Suprapubic skin (tissue), 4 donors: ENCODE measurements at regions not wholly inside any gene's neighbourhood (a gene's known extent, or its start where the extent isn't known, plus 50 kb on each side); places are given as distances from the start of the nearest gene placed in this dataset.

Experiments
- DNase-seq, 2 donors: peaks; one replicate each; pipeline ENCODE4 v3.0.0-alpha.2; 2019; ENCODE audit warnings: low spot score in 2 of 2
- H3K27ac ChIP-seq: fragments of 200-600 bp; sonication (generic); one replicate; pipeline ENCODE4 v1.5.1; 2019
- H3K27me3 ChIP-seq: fragments of 200-600 bp; sonication (generic); one replicate; pipeline ENCODE4 v1.5.1; 2019
- H3K36me3 ChIP-seq: fragments of 200-600 bp; sonication (generic); one replicate; pipeline ENCODE4 v1.5.1; 2019
- H3K4me1 ChIP-seq: fragments of 200-600 bp; sonication (generic); one replicate; pipeline ENCODE4 v1.5.1; 2019
- H3K4me3 ChIP-seq: fragments of 200-600 bp; sonication (generic); one replicate; pipeline ENCODE4 v1.5.1; 2019; ENCODE audit warnings: mild to moderate bottlenecking
- H3K9me3 ChIP-seq: fragments of 200-600 bp; sonication (generic); one replicate; pipeline ENCODE4 v1.5.1; 2019
- CTCF ChIP-seq, 2 donors: fragments of 200-600 bp in 1 of 2; fragments of 450-650 bp in 1 of 2; sonication (generic) in 1 of 2; IDR thresholded peaks; one replicate each; pipeline ENCODE4 v1.5.1; 2016 to 2019; ENCODE audit warnings: antibody characterized with exemption in 2 of 2, mild to moderate bottlenecking in 1 of 2, moderate library complexity in 1 of 2
- EP300 ChIP-seq: sonication (generic); formaldehyde crosslinking; IDR thresholded peaks from one replicate; pipeline ENCODE4 v1.6.1; 2017; ENCODE audit warnings: antibody characterized with exemption
- POLR2A ChIP-seq, 2 donors: fragments of 450-650 bp; IDR thresholded peaks; one replicate each; pipeline ENCODE4 v1.6.1; 2017; ENCODE audit warnings: antibody characterized with exemption in 2 of 2, mild to moderate bottlenecking in 2 of 2, moderate library complexity in 2 of 2
- POLR2AphosphoS5 ChIP-seq, 3 donors: sonication (generic); formaldehyde crosslinking; IDR thresholded peaks; one replicate each; pipeline ENCODE4 v1.6.1; 2017; ENCODE audit warnings: antibody characterized with exemption in 3 of 3
- WGBS: methylation state at CpG from one replicate; pipeline ENCODE4 v1.1.5; 2018; 5-methylcytosine and 5-hydroxymethylcytosine counted together

GRCh38 chr4:67051000-67051789 lies 494.1 kb downstream of the CENPC start:
- 68% methylated on average over 4 of the region's 4 CpGs for WGBS
- no peak for TF ChIP-seq POLR2AphosphoS5 (IDR thresholded peaks at IDR 0.05)
- no peak overlapping the region for H3K27ac ChIP-seq

GRCh38 chr4:67049446-67049845 lies 495.9 kb downstream of the CENPC start:
- Histone ChIP-seq H3K36me3 (no peaks in the 10 kb centered on the region), H3K4me3 (no peak overlapping the region), H3K27ac (no peak overlapping the region), H3K9me3 (no peaks in the 10 kb centered on the region), H3K4me1 (no peaks in the 10 kb centered on the region), H3K27me3 (no peaks in the 10 kb centered on the region)
- TF ChIP-seq POLR2AphosphoS5 (IDR thresholded peaks at IDR 0.05) (no peak), EP300 (no peak), CTCF (IDR thresholded peaks at IDR 0.05) (no peak), POLR2A (IDR thresholded peaks at IDR 0.05) (no peak)
- WGBS: 70% methylated on average over 2 of the region's 2 CpGs
- DNase-seq: no peak

More at GRCh38 chr4:67051000-67051789, 494.1 kb downstream of the CENPC start:
- Histone ChIP-seq H3K4me1 (no peaks in the 10 kb centered on the region), H3K36me3 (no peaks in the 10 kb centered on the region), H3K4me3 (no peak overlapping the region), H3K9me3 (no peaks in the 10 kb centered on the region), H3K27me3 (no peaks in the 10 kb centered on the region)
- DNase-seq: no peak

- no peak for DNase-seq
- 46% methylated on average over 2 of the region's 2 CpGs for WGBS
- H3K27me3 ChIP-seq: no peaks in the 10 kb centered on the region
- no peaks in the 10 kb centered on the region for H3K36me3 ChIP-seq
- no peak overlapping the region for H3K4me3 ChIP-seq
- H3K27ac ChIP-seq: no peak overlapping the region
- no peaks in the 10 kb centered on the region for H3K4me1 ChIP-seq
- H3K9me3 ChIP-seq: no peaks in the 10 kb centered on the region
- no peak for TF ChIP-seq POLR2AphosphoS5 (IDR thresholded peaks at IDR 0.05)
- TF ChIP-seq POLR2A (IDR thresholded peaks at IDR 0.05): no peak
- no peak for TF ChIP-seq EP300
- TF ChIP-seq CTCF (IDR thresholded peaks at IDR 0.05): no peak
These were observed 496.8 kb downstream of the CENPC start for GRCh38 chr4:67048530-67048929.

- Histone ChIP-seq H3K36me3 (no peaks in the 10 kb centered on the region), H3K27ac (no peak overlapping the region), H3K4me1 (peaks cover 6% of the 10 kb centered on the region), H3K9me3 (no peaks in the 10 kb centered on the region), H3K27me3 (no peaks in the 10 kb centered on the region), H3K4me3 (no peak overlapping the region)
- no peak for DNase-seq
- TF ChIP-seq POLR2A (IDR thresholded peaks at IDR 0.05): no peak
- TF ChIP-seq CTCF (IDR thresholded peaks at IDR 0.05): no peak
- TF ChIP-seq POLR2AphosphoS5 (IDR thresholded peaks at IDR 0.05): no peak
- TF ChIP-seq EP300: no peak
- 72% methylated on average over 2 of the region's 2 CpGs for WGBS
These were observed 505.0 kb downstream of the CENPC start for GRCh38 chr4:67040315-67040714.

GRCh38 chr4:67038228-67038566 lies 507.1 kb downstream of the CENPC start:
- no peaks in the 10 kb centered on the region for H3K9me3 ChIP-seq
- no peak for TF ChIP-seq EP300
- no peak for TF ChIP-seq POLR2AphosphoS5 (IDR thresholded peaks at IDR 0.05)
- no peak for TF ChIP-seq POLR2A (IDR thresholded peaks at IDR 0.05)
- no peak for TF ChIP-seq CTCF (IDR thresholded peaks at IDR 0.05)
- no peak overlapping the region for H3K27ac ChIP-seq
- H3K27me3 ChIP-seq: no peaks in the 10 kb centered on the region
- no peak for DNase-seq
- WGBS: 45% methylated on average over 4 of the region's 4 CpGs
- H3K36me3 ChIP-seq: no peaks in the 10 kb centered on the region
- no peak overlapping the region for H3K4me3 ChIP-seq
- H3K4me1 ChIP-seq: peaks cover 6% of the 10 kb centered on the region
